ENCODE measurements at regions not wholly inside any gene's neighbourhood (a gene's known extent, or its start where the extent isn't known, plus 50 kb on each side); places are given as distances from the start of the nearest gene placed in this dataset.
A peak's percentile ranks its signal among the peaks of the same experiment; 100 is the strongest.

DNA sequence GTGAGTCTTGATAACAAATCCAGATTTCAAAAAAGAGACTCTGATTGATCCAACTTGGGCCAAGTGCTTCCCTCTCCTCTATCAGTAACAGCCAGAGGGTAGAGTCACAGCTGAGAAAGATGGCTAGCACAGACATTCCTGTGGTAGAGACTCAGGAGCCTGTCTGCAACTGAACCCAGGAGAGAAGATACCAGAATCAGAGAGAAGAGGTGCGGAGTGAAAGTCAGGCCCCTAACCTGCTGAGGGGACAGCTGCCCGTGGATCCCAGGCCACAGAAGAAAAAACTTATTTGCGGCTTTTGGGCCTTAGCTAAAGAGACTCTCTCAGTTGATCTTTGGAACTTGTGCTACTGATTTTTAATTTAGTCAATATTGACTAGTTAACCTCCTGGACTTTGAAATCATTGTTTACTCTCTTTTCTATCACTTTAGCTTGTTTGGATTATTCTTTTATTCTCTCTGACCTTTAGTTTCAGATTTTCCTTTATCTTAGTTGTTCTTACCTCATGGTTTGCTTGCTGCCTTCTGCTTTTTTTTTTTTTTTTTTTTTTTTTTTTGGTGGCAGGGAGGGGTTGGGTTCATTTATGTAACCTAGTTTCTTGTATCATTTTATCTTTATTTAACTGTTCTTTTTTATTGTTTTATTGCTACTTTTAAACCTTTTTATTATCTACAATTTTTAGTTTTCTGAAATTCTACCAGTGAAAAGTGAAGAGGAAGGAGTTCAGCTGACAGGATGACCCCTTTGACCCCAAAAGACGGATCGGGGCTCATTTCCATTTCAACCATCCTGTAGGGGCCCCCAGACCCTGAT lies 154.9 kb upstream of the KRR1 start (continued):
- TF ChIP-seq, protein P1, sequence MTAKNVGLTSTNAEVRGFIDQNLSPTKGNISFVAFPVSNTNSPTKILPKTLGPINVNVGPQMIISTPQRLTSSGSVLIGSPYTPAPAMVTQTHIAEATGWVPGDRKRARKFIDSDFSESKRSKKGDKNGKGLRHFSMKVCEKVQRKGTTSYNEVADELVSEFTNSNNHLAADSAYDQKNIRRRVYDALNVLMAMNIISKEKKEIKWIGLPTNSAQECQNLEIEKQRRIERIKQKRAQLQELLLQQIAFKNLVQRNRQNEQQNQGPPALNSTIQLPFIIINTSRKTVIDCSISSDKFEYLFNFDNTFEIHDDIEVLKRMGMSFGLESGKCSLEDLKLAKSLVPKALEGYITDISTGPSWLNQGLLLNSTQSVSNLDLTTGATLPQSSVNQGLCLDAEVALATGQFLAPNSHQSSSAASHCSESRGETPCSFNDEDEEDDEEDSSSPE (CRISPR knock-in tag; IDR thresholded peaks at IDR 0.05) = no peak
- TF ChIP-seq, protein P2, sequence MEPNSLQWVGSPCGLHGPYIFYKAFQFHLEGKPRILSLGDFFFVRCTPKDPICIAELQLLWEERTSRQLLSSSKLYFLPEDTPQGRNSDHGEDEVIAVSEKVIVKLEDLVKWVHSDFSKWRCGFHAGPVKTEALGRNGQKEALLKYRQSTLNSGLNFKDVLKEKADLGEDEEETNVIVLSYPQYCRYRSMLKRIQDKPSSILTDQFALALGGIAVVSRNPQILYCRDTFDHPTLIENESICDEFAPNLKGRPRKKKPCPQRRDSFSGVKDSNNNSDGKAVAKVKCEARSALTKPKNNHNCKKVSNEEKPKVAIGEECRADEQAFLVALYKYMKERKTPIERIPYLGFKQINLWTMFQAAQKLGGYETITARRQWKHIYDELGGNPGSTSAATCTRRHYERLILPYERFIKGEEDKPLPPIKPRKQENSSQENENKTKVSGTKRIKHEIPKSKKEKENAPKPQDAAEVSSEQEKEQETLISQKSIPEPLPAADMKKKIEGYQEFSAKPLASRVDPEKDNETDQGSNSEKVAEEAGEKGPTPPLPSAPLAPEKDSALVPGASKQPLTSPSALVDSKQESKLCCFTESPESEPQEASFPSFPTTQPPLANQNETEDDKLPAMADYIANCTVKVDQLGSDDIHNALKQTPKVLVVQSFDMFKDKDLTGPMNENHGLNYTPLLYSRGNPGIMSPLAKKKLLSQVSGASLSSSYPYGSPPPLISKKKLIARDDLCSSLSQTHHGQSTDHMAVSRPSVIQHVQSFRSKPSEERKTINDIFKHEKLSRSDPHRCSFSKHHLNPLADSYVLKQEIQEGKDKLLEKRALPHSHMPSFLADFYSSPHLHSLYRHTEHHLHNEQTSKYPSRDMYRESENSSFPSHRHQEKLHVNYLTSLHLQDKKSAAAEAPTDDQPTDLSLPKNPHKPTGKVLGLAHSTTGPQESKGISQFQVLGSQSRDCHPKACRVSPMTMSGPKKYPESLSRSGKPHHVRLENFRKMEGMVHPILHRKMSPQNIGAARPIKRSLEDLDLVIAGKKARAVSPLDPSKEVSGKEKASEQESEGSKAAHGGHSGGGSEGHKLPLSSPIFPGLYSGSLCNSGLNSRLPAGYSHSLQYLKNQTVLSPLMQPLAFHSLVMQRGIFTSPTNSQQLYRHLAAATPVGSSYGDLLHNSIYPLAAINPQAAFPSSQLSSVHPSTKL (CRISPR knock-in tag; IDR thresholded peaks at IDR 0.05) = peak; percentile 96
- TF ChIP-seq, protein P3, sequence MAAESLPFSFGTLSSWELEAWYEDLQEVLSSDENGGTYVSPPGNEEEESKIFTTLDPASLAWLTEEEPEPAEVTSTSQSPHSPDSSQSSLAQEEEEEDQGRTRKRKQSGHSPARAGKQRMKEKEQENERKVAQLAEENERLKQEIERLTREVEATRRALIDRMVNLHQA (CRISPR knock-in tag; IDR thresholded peaks at IDR 0.05) = no peak; the same call in 1 of the 2 replicates
- TF ChIP-seq SRSF9 (IDR thresholded peaks at IDR 0.05; ENCODE audit: borderline replicate concordance, insufficient read depth, low read depth, low read length, poor library complexity, severe bottlenecking) (no peak), ZNF329 (CRISPR knock-in tag; IDR thresholded peaks at IDR 0.05; ENCODE audit: low read depth) (no peak), TARDBP (CRISPR knock-in tag; IDR thresholded peaks at IDR 0.05) (peak; percentile 61), ZNF230 (CRISPR knock-in tag; IDR thresholded peaks at IDR 0.05) (0 out of 2 replicates have a peak, but pooled peaks have one; percentile 39), ZNF12 (CRISPR knock-in tag; IDR thresholded peaks at IDR 0.05) (0 out of 2 replicates have a peak, but pooled peaks have one; percentile 41), ZBTB1 (CRISPR knock-in tag; IDR thresholded peaks at IDR 0.05; ENCODE audit: borderline replicate concordance) (no peak), MEIS1 (CRISPR knock-in tag; IDR thresholded peaks at IDR 0.05; ENCODE audit: borderline replicate concordance) (0 out of 2 replicates have a peak, but pooled peaks have one; percentile 52), ZSCAN12 (CRISPR knock-in tag; IDR thresholded peaks at IDR 0.05) (no peak), ZNF552 (CRISPR knock-in tag; IDR thresholded peaks at IDR 0.05; ENCODE audit: borderline replicate concordance) (0 out of 2 replicates have a peak, but pooled peaks have one; percentile 31), ZBTB7B (CRISPR knock-in tag; IDR thresholded peaks at IDR 0.05) (peak; percentile 61; the same call in 1 of the 2 replicates), PLRG1 (conservative IDR thresholded peaks at IDR 0.05) (no peak)
- TF ChIP-seq, protein P4, sequence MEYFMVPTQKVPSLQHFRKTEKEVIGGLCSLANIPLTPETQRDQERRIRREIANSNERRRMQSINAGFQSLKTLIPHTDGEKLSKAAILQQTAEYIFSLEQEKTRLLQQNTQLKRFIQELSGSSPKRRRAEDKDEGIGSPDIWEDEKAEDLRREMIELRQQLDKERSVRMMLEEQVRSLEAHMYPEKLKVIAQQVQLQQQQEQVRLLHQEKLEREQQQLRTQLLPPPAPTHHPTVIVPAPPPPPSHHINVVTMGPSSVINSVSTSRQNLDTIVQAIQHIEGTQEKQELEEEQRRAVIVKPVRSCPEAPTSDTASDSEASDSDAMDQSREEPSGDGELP (IDR thresholded peaks at IDR 0.05; ENCODE audit: borderline replicate concordance, low read depth) = peak; percentile 22; the same call in 1 of the 2 replicates
- TF ChIP-seq, protein P5, sequence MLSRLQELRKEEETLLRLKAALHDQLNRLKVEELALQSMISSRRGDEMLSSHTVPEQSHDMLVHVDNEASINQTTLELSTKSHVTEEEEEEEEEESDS (CRISPR knock-in tag; IDR thresholded peaks at IDR 0.05; ENCODE audit: borderline replicate concordance) = no peak
- TF ChIP-seq, protein P6, sequence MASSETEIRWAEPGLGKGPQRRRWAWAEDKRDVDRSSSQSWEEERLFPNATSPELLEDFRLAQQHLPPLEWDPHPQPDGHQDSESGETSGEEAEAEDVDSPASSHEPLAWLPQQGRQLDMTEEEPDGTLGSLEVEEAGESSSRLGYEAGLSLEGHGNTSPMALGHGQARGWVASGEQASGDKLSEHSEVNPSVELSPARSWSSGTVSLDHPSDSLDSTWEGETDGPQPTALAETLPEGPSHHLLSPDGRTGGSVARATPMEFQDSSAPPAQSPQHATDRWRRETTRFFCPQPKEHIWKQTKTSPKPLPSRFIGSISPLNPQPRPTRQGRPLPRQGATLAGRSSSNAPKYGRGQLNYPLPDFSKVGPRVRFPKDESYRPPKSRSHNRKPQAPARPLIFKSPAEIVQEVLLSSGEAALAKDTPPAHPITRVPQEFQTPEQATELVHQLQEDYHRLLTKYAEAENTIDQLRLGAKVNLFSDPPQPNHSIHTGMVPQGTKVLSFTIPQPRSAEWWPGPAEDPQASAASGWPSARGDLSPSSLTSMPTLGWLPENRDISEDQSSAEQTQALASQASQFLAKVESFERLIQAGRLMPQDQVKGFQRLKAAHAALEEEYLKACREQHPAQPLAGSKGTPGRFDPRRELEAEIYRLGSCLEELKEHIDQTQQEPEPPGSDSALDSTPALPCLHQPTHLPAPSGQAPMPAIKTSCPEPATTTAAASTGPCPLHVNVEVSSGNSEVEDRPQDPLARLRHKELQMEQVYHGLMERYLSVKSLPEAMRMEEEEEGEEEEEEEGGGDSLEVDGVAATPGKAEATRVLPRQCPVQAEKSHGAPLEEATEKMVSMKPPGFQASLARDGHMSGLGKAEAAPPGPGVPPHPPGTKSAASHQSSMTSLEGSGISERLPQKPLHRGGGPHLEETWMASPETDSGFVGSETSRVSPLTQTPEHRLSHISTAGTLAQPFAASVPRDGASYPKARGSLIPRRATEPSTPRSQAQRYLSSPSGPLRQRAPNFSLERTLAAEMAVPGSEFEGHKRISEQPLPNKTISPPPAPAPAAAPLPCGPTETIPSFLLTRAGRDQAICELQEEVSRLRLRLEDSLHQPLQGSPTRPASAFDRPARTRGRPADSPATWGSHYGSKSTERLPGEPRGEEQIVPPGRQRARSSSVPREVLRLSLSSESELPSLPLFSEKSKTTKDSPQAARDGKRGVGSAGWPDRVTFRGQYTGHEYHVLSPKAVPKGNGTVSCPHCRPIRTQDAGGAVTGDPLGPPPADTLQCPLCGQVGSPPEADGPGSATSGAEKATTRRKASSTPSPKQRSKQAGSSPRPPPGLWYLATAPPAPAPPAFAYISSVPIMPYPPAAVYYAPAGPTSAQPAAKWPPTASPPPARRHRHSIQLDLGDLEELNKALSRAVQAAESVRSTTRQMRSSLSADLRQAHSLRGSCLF (CRISPR knock-in tag; IDR thresholded peaks at IDR 0.05; ENCODE audit: borderline replicate concordance) = no peak; the same call in 1 of the 2 replicates
